ENCODE measurements at regions not wholly inside any gene's neighbourhood (a gene's known extent, or its start where the extent isn't known, plus 50 kb on each side); places are given as distances from the start of the nearest gene placed in this dataset.

DNA sequence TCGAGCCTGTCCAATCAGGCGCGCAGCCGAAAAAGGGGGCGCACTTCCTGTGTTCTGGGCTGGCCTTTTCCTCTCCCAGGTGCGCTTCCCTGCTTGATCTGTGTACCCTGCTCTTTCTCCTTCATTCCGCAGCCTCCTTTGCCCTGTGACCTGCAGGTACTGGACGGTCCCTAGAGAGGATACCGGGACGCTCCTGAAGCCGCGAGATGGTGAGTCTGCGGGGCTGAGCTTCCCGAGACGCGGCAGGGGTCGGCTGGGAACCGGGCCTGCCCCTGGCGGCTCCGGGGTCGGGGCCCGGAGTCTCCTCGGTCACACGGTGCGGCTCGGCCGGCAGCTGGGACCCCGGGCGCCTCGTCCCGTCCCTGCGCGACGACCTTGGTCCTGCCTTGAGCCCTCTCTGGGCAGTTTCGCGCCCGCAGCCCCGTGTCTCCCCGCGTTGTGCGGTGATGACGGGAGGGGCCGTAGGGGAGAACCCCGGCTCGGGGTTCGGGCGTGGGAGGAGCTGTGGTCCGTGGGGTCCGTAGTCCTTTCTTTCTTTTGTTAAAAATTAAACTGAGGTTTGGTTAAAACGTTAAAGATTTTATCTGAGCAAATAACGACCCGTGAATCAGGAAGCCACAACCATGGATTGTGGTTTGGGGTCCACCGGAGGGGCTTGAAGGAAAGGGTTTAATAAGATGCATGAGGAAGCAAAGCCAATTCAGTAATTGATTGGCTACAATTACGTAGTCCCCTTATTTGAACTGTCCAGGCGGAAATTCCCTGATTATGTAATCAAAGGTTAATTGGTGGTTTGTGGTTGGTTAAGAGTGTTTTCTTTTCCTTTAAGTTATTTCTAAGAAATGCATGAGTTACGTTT lies 172.8 kb upstream of the ZNF267 start:
- Histone ChIP-seq H3K9me2 (ENCODE audit: insufficient read depth) (no peaks in the 10 kb centered on the region), H3K9ac (peak overlapping the region; percentile 71), H3K36me3 (ENCODE audit: low read depth) (no peaks in the 10 kb centered on the region), H4K20me1 (ENCODE audit: insufficient read depth) (no peaks in the 10 kb centered on the region), H3K27ac (no peak overlapping the region), H3K4me1 (ENCODE audit: insufficient read depth) (0 out of 2 replicates have a peak, but pooled peaks cover 3% of the 10 kb centered on the region), H3K79me2 (ENCODE audit: insufficient read depth) (peaks cover 7% of the 10 kb centered on the region), H3K4me3 (peak overlapping the region; percentile 90), H3K27me3 (replicated peaks; ENCODE audit: insufficient read depth) (peaks cover 5% of the 10 kb centered on the region; the same call in 1 of the 2 replicates), H3K9me3 (ENCODE audit: low read depth) (no peaks in the 10 kb centered on the region), H3K4me2 (ENCODE audit: unreplicated experiment) (peak overlapping the region; percentile 90), H2AFZ (peak overlapping the region; percentile 90), H3F3A (ENCODE audit: insufficient read depth) (no peaks in the 10 kb centered on the region)
- in situ Hi-C loops (cut with MboI), result loop anchor here (25.0 kb wide), 2 partner anchors 488 to 738 kb away; partner anchors contain the start of genes PYCARD, PYDC1, SETD1A and TRIM72
- WGBS, 2 experiments (ENCODE audit: low coverage in 1 of 2, low lambda C conversion rate in 2 of 2, missing lambda C conversion rate in 2 of 2), result 2 to 4% methylated on average over 46 to 56 of the region's 56 CpGs
- peak; percentile 36 for DNase-seq
- TF ChIP-seq EZH2phosphoT487 (IDR thresholded peaks at IDR 0.05; ENCODE audit: insufficient read depth, low read depth) (no peak), EZH2 (IDR thresholded peaks at IDR 0.05; ENCODE audit: insufficient read depth, poor library complexity, severe bottlenecking) (no peak)

DNA sequence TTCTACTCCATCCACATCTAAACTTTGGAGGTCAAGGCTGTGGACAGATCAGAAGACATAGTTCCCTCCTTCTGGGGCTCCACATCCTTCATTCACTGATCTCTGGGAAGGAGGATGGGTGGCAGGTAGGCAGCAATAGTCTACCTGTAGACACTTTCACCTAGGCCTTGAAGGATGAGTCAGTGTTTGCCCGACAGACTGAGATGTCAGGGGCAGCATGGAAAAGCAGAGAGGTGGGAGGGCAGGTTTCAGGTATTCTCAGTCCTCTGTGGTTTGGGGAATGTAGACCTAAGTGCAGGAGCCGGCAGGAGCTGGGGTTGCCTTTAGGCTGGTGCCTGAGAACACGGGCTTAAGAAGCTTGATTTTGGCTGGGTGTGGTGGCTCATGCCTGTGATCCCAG lies 171.9 kb upstream of the ZNF267 start:
- peaks cover 5% of the 10 kb centered on the region; the same call in 1 of the 2 replicates for H3K27me3 ChIP-seq (replicated peaks; ENCODE audit: insufficient read depth)
- no peaks in the 10 kb centered on the region for H3K36me3 ChIP-seq (ENCODE audit: low read depth)
- H3K4me3 ChIP-seq, result no peak overlapping the region
- DNase-seq, result no peak
- no peaks in the 10 kb centered on the region for H3K9me3 ChIP-seq (ENCODE audit: low read depth)
- no peaks in the 10 kb centered on the region for H3K9me2 ChIP-seq (ENCODE audit: insufficient read depth)
- no peaks in the 10 kb centered on the region for H3F3A ChIP-seq (ENCODE audit: insufficient read depth)
- WGBS, 2 experiments (ENCODE audit: low coverage in 1 of 2, low lambda C conversion rate in 2 of 2, missing lambda C conversion rate in 2 of 2), result 80 to 86% methylated on average over 3 of the region's 3 CpGs
- H3K4me1 ChIP-seq (ENCODE audit: insufficient read depth), result 0 out of 2 replicates have a peak, but pooled peaks cover 3% of the 10 kb centered on the region
- no peak overlapping the region for H3K4me2 ChIP-seq (ENCODE audit: unreplicated experiment)
- TF ChIP-seq EZH2phosphoT487 (IDR thresholded peaks at IDR 0.05; ENCODE audit: insufficient read depth, low read depth) (no peak), EZH2 (IDR thresholded peaks at IDR 0.05; ENCODE audit: insufficient read depth, poor library complexity, severe bottlenecking) (no peak)
- in situ Hi-C loops (cut with MboI), result loop anchor here (25.0 kb wide), 2 partner anchors 489 to 739 kb away; partner anchors contain the start of genes PYCARD, PYDC1, SETD1A and TRIM72
- no peak overlapping the region for H3K27ac ChIP-seq
- peaks cover 7% of the 10 kb centered on the region for H3K79me2 ChIP-seq (ENCODE audit: insufficient read depth)
- H4K20me1 ChIP-seq (ENCODE audit: insufficient read depth), result no peaks in the 10 kb centered on the region
- no peak overlapping the region for H2AFZ ChIP-seq
- H3K9ac ChIP-seq, result no peak overlapping the region

DNA sequence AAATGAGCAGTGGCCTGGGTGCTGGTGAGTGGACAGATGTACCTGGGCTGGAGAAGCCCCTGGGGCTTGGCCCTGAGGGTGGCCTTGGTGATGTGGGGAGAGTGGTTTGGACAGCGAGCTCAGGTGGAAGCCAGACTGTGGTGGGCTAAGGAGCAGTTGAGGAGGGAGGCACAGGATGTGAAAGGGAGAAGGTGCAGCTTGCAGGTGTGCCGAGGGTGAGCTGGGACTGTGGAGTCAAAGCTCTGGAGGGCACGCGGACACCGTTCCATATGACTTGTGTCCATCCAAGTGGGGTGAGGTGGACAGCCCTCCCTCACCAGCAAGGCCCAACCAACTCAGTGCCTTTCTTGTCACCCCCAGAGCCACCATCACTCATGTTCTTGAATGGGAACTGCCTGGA lies 170.8 kb upstream of the ZNF267 start:
- Histone ChIP-seq H3K27me3 (replicated peaks; ENCODE audit: insufficient read depth) (no peaks in the 10 kb centered on the region; the same call in 1 of the 2 replicates), H3K79me2 (ENCODE audit: insufficient read depth) (peaks cover 7% of the 10 kb centered on the region), H3F3A (ENCODE audit: insufficient read depth) (no peaks in the 10 kb centered on the region), H4K20me1 (ENCODE audit: insufficient read depth) (no peaks in the 10 kb centered on the region), H3K4me3 (no peak overlapping the region), H3K4me2 (ENCODE audit: unreplicated experiment) (no peak overlapping the region), H3K4me1 (ENCODE audit: insufficient read depth) (0 out of 2 replicates have a peak, but pooled peaks cover 3% of the 10 kb centered on the region), H3K9me2 (ENCODE audit: insufficient read depth) (no peaks in the 10 kb centered on the region), H3K9ac (no peak overlapping the region), H2AFZ (no peak overlapping the region), H3K36me3 (ENCODE audit: low read depth) (no peaks in the 10 kb centered on the region), H3K9me3 (ENCODE audit: low read depth) (no peaks in the 10 kb centered on the region), H3K27ac (no peak overlapping the region)
- TF ChIP-seq EZH2 (IDR thresholded peaks at IDR 0.05; ENCODE audit: insufficient read depth, poor library complexity, severe bottlenecking), result no peak
- TF ChIP-seq EZH2phosphoT487 (IDR thresholded peaks at IDR 0.05; ENCODE audit: insufficient read depth, low read depth), result no peak
- WGBS, 2 experiments (ENCODE audit: low coverage in 1 of 2, low lambda C conversion rate in 2 of 2, missing lambda C conversion rate in 2 of 2), result 93 to 100% methylated on average over 5 of the region's 5 CpGs
- in situ Hi-C loops (cut with MboI), result loop anchor here (25.0 kb wide), 2 partner anchors 490 to 740 kb away; partner anchors contain the start of genes PYCARD, PYDC1, SETD1A and TRIM72
- no peak for DNase-seq

DNA sequence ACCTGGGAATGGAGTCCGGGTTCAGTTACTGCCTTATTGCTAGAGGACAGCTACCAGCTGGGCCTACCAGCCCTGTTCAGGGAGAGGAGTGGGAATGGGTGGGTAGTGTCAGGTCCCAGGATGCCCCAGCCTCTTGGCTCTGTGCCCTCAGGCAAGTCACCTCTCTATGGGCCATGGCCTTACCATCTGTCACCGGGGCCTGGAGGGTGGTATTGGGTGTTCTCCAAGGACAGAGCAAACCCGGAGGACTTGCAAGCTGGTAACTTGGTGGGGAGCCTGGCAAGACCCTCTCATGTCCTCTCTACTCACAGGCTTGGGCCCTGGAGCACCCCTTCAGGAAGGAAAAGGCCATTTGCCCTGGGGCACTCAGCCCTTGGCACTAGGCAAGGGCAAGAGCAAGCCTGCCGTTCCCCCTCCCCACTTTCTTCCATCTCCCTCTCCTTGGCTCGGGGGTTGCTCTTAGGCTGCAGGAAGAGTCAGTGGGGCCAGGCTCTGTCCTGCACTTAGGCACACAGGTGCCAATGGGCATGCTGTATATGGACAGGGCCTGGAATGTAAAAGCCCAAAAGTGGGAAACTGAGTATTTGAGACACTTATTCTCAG lies 170.0 kb upstream of the ZNF267 start:
- no peaks in the 10 kb centered on the region for H3K9me2 ChIP-seq (ENCODE audit: insufficient read depth)
- DNase-seq, result no peak
- no peak overlapping the region for H3K9ac ChIP-seq
- no peaks in the 10 kb centered on the region for H3K9me3 ChIP-seq (ENCODE audit: low read depth)
- no peaks in the 10 kb centered on the region for H3K27me3 ChIP-seq (replicated peaks; ENCODE audit: insufficient read depth)
- in situ Hi-C loops (cut with MboI), result loop anchor here (25.0 kb wide), 2 partner anchors 491 to 741 kb away; partner anchors contain the start of genes PYCARD, PYDC1, SETD1A and TRIM72
- H3K4me2 ChIP-seq (ENCODE audit: unreplicated experiment), result no peak overlapping the region
- H3K36me3 ChIP-seq (ENCODE audit: low read depth), result no peaks in the 10 kb centered on the region
- H3K27ac ChIP-seq, result no peak overlapping the region
- no peaks in the 10 kb centered on the region for H4K20me1 ChIP-seq (ENCODE audit: insufficient read depth)
- TF ChIP-seq EZH2 (IDR thresholded peaks at IDR 0.05; ENCODE audit: insufficient read depth, poor library complexity, severe bottlenecking) (no peak), EZH2phosphoT487 (IDR thresholded peaks at IDR 0.05; ENCODE audit: insufficient read depth, low read depth) (no peak)
- WGBS, 2 experiments (ENCODE audit: low coverage in 1 of 2, low lambda C conversion rate in 2 of 2, missing lambda C conversion rate in 2 of 2), result 91% methylated on average over 5 of the region's 5 CpGs
- H3K4me1 ChIP-seq (ENCODE audit: insufficient read depth), result 0 out of 2 replicates have a peak, but pooled peaks cover 3% of the 10 kb centered on the region
- H3F3A ChIP-seq (ENCODE audit: insufficient read depth), result no peaks in the 10 kb centered on the region
- H3K4me3 ChIP-seq, result no peak overlapping the region
- peaks cover 7% of the 10 kb centered on the region for H3K79me2 ChIP-seq (ENCODE audit: insufficient read depth)
- no peak overlapping the region for H2AFZ ChIP-seq

Measured in GM23248 (cell line).